ENCODE measurements at regions not wholly inside any gene's neighbourhood (a gene's known extent, or its start where the extent isn't known, plus 50 kb on each side); places are given as distances from the start of the nearest gene placed in this dataset.

- TF ChIP-seq CTCF (IDR thresholded peaks at IDR 0.05) (no peak), POLR2A (IDR thresholded peaks at IDR 0.05) (no peak)
Measured at GRCh38 chr12:7557227-7557626, 53.6 kb upstream of the CD163 start.
